ENCODE measurements at regions not wholly inside any gene's neighbourhood (a gene's known extent, or its start where the extent isn't known, plus 50 kb on each side); places are given as distances from the start of the nearest gene placed in this dataset.

GRCh38 chr7:52498366-52498765 is 537.1 kb upstream of the POM121L12 start:
- TF ChIP-seq POLR2AphosphoS5 (IDR thresholded peaks at IDR 0.05; ENCODE audit: borderline replicate concordance, low read depth, low read length) (no peak), EZH2 (IDR thresholded peaks at IDR 0.05) (no peak)
